Loucy (cell line): ENCODE measurements at regions not wholly inside any gene's neighbourhood (a gene's known extent, or its start where the extent isn't known, plus 50 kb on each side); places are given as distances from the start of the nearest gene placed in this dataset.

Source experiments
- CTCF ChIP-seq: fragments of 200-600 bp; sonication (generic); conservative IDR thresholded peaks from 2 replicates; pipeline ENCODE4 v1.5.1; 2014; ENCODE audit warnings: mild to moderate bottlenecking, antibody characterized with exemption, low read length
- EZH2phosphoT487 ChIP-seq: fragments of 200-600 bp; IDR thresholded peaks from 2 replicates; pipeline ENCODE4 v1.6.1; 2018; ENCODE audit warnings: antibody characterized with exemption, mild to moderate bottlenecking, moderate library complexity, borderline replicate concordance

DNA sequence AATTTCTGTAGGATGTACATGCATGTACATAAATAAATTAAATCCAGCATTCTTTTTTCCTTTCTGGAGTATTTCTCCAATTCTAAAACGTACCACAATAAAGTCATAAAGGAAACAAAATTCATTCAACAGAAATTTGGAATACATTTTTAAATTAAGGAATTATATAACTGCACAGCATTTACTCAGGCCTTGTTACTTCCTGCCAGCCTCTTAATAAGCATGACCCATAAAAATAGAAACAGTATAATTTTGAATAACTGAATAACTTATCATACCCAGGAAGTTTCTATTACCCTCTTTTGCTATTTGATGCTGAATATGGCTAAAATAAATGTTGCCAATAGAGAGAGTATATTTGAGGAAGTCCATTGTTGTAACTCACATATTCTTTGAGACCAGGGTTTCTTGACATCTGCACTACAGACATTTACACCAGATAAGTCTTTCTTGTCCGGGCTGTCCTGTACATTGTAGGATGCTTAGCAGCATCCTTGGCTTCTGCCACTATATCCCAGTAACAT is 178.2 kb downstream of the KLF12 start:
- no peak for TF ChIP-seq CTCF
- no peak for TF ChIP-seq EZH2phosphoT487
